SK-N-SH (cell line): ENCODE measurements at regions not wholly inside any gene's neighbourhood (a gene's known extent, or its start where the extent isn't known, plus 50 kb on each side); places are given as distances from the start of the nearest gene placed in this dataset.

Experiments used
- CTCF ChIA-PET: fragments of 300-600, 350-600 bp; formaldehyde crosslinking; extraction: SDS; loops from one replicate; lab custom pipeline; 2021; lab: Yijun Ruan, JAX
- POLR2A ChIA-PET: fragments of 350-600 bp; sonication (Branson Sonifier 250); formaldehyde crosslinking; extraction: SDS; loops from one replicate; lab custom pipeline; 2020; ENCODE audit warnings: antibody characterized with exemption, inconsistent platforms; lab: Yijun Ruan, JAX
- DNase-seq: peaks from one replicate; pipeline ENCODE4 v3.0.0; 2012
- H2AFZ ChIP-seq: fragments of 200-600 bp; sonication (generic); 2 replicates; pipeline ENCODE4 v1.8.1; 2016; ENCODE audit warnings: antibody characterized with exemption, mild to moderate bottlenecking, low read depth
- H3F3A ChIP-seq: fragments of 200-600 bp; sonication (generic); replicated peaks from 2 replicates; pipeline ENCODE3; 2016; ENCODE audit warnings: antibody characterized with exemption, mild to moderate bottlenecking; ENCODE audit not compliant: insufficient read depth
- H3K27ac ChIP-seq, 2 experiments: fragments of 200-500 bp in 1 of 2; fragments of 200-600 bp in 1 of 2; sonication (Bioruptor generic) in 1 of 2; sonication (generic), shearing (Covaris generic) in 1 of 2; 2 replicates each; pipeline versions ENCODE4 v1.5.1 to v1.6.1; 2014 to 2016; ENCODE audit warnings: low read depth in 2 of 2, inconsistent platforms in 1 of 2, low read length in 1 of 2, mild to moderate bottlenecking in 1 of 2, mixed read lengths in 1 of 2
- H3K27me3 ChIP-seq: fragments of 200-600 bp; sonication (generic), shearing (Covaris generic); 2 replicates; pipeline ENCODE4 v1.6.1; 2016; ENCODE audit warnings: mixed run types; ENCODE audit not compliant: insufficient read depth
- H3K36me3 ChIP-seq, 2 experiments: fragments of 200-500 bp in 1 of 2; fragments of 200-600 bp in 1 of 2; sonication (Bioruptor generic) in 1 of 2; sonication (generic) in 1 of 2; replicated peaks in 1 of 2; 2 replicates each; pipeline versions ENCODE3 to v1.5.1; 2014 to 2016; ENCODE audit warnings: low read length in 1 of 2, mild to moderate bottlenecking in 1 of 2; ENCODE audit not compliant: insufficient read depth in 2 of 2, control insufficient read depth in 1 of 2
- H3K4me1 ChIP-seq, 2 experiments: fragments of 200-500 bp in 1 of 2; fragments of 200-600 bp in 1 of 2; sonication (Bioruptor generic) in 1 of 2; sonication (generic), shearing (Covaris generic) in 1 of 2; 2 replicates each; pipeline versions ENCODE4 v1.5.1 to v1.6.1; 2014 to 2016; ENCODE audit warnings: low read depth in 1 of 2, low read length in 1 of 2, mixed run types in 1 of 2; ENCODE audit not compliant: insufficient read depth in 2 of 2, control insufficient read depth in 1 of 2
- H3K4me2 ChIP-seq: fragments of 200-600 bp; sonication (generic), shearing (Covaris generic); 2 replicates; pipeline ENCODE4 v1.6.1; 2017; ENCODE audit warnings: mixed run types
- H3K4me3 ChIP-seq, 2 experiments: fragments of 200-500 bp in 1 of 2; fragments of 200-600 bp in 1 of 2; sonication (Bioruptor generic) in 1 of 2; sonication (generic), shearing (Covaris generic) in 1 of 2; 2 replicates each; pipeline versions ENCODE4 v1.5.1 to v1.8.1; 2014 to 2016; ENCODE audit warnings: low read depth in 2 of 2, inconsistent platforms in 1 of 2, low read length in 1 of 2, mild to moderate bottlenecking in 1 of 2, mixed read lengths in 1 of 2, moderate library complexity in 1 of 2
- H3K79me2 ChIP-seq: fragments of 200-600 bp; sonication (generic); 2 replicates; pipeline ENCODE4 v1.8.1; 2017; ENCODE audit warnings: mild to moderate bottlenecking; ENCODE audit not compliant: insufficient read depth
- H3K9ac ChIP-seq: fragments of 200-600 bp; sonication (generic); 2 replicates; pipeline ENCODE4 v1.6.1; 2017; ENCODE audit warnings: mixed run types
- H3K9me2 ChIP-seq: fragments of 200-600 bp; sonication (generic); 2 replicates; pipeline ENCODE4 v1.6.1; 2017; ENCODE audit warnings: mixed run types
- H3K9me3 ChIP-seq: fragments of 200-600 bp; sonication (generic); 2 replicates; pipeline ENCODE4 v1.6.1; 2017; ENCODE audit warnings: mixed run types, mild to moderate bottlenecking, moderate library complexity
- H4K20me1 ChIP-seq: fragments of 200-600 bp; sonication (generic); 2 replicates; pipeline ENCODE4 v1.6.1; 2017; ENCODE audit warnings: mild to moderate bottlenecking, mixed run types; ENCODE audit not compliant: insufficient read depth
- FOSL2 ChIP-seq: IDR thresholded peaks from 2 replicates; pipeline ENCODE4 v1.4.0; 2012; ENCODE audit warnings: low read depth, mild to moderate bottlenecking, moderate library complexity, borderline replicate concordance
- FOXJ3 ChIP-seq: sonication (generic); formaldehyde crosslinking; IDR thresholded peaks from 2 replicates; pipeline ENCODE4 v1.5.1; 2020; ENCODE audit warnings: mild to moderate bottlenecking, missing genetic modification reagents
- GABPA ChIP-seq: IDR thresholded peaks from 2 replicates; pipeline ENCODE4 v1.4.0; 2012; ENCODE audit warnings: low read depth, mild to moderate bottlenecking
- GATA2 ChIP-seq: sonication (generic); formaldehyde crosslinking; IDR thresholded peaks from 2 replicates; pipeline ENCODE4 v1.5.0; 2020; ENCODE audit warnings: mild to moderate bottlenecking, missing genetic modification reagents
- MEF2A ChIP-seq: IDR thresholded peaks from 2 replicates; pipeline ENCODE4 v1.4.0; 2012; ENCODE audit warnings: low read depth, borderline replicate concordance
- MXI1 ChIP-seq: IDR thresholded peaks from 2 replicates; pipeline ENCODE4 v1.6.1; 2012; ENCODE audit warnings: mild to moderate bottlenecking, low read depth, low read length, improper control_type of control experiment
- NFIC ChIP-seq: IDR thresholded peaks from 2 replicates; pipeline ENCODE4 v1.4.0; 2012; ENCODE audit warnings: borderline replicate concordance
- POLR2AphosphoS5 ChIP-seq: IDR thresholded peaks from 2 replicates; pipeline ENCODE4 v1.6.1; 2012; ENCODE audit warnings: low read depth, low read length
- RAD21 ChIP-seq: IDR thresholded peaks from 2 replicates; pipeline ENCODE4 v1.6.1; 2012; ENCODE audit warnings: mild to moderate bottlenecking, low read length
- RCOR1 ChIP-seq: fragments of 150-350 bp; IDR thresholded peaks from 2 replicates; pipeline ENCODE4 v1.6.1; 2017; ENCODE audit warnings: antibody characterized with exemption, low read length
- RXRA ChIP-seq: IDR thresholded peaks from 2 replicates; pipeline ENCODE4 v1.4.0; 2012; ENCODE audit warnings: low read depth, mild to moderate bottlenecking, borderline replicate concordance
- SMC3 ChIP-seq: IDR thresholded peaks from 2 replicates; pipeline ENCODE4 v1.6.1; 2012; ENCODE audit warnings: low read depth, low read length, improper control_type of control experiment
- TCF12 ChIP-seq: IDR thresholded peaks from 2 replicates; pipeline ENCODE4 v1.4.0; 2012
- WGBS: methylation state at CpG from one replicate; pipeline ENCODE4 v1.1.6; 2017; ENCODE audit warnings: low lambda C conversion rate; 5-methylcytosine and 5-hydroxymethylcytosine counted together
- TF ChIP-seq, protein P1 (sequence below): fragments of 200-600 bp; sonication (generic); IDR thresholded peaks from 2 replicates; pipeline ENCODE4 v1.6.1; 2017; ENCODE audit warnings: antibody characterized with exemption, mild to moderate bottlenecking, moderate library complexity
- TF ChIP-seq, protein P2 (sequence below): fragments of 150-350 bp; IDR thresholded peaks from 2 replicates; pipeline ENCODE4 v1.6.1; 2016; ENCODE audit warnings: mild to moderate bottlenecking, low read depth, low read length

DNA sequence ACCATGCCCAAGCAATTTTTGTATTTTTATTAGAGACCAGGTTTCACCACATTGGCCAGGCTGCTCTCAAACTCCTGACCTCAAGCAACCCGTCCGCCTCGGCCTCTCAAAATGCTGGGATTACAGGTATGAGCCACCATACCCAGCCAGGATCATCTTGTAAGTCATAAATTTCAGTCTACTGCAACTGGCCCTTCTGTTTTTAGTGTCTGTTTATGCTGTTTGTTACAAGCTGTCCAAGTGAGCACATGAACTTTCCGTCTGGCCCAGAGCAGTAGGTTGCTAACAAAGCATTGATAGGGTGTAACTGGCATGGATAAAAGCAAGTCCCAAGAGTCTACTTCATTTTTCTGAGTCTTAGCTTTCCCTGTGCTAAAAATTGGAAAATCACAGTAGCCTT lies 164.4 kb upstream of the NT5C1B start:
- 91% methylated on average over 4 of the region's 4 CpGs for WGBS
- Histone ChIP-seq H3K9me2 (no peaks in the 10 kb centered on the region), H3K9ac (no peak overlapping the region), H3K79me2 (no peaks in the 10 kb centered on the region), H3F3A (no peaks in the 10 kb centered on the region), H3K9me3 (no peaks in the 10 kb centered on the region), H3K4me1 (peaks cover 0 to 23% of the 10 kb centered on the region in 2 experiments; a peak in 2 of 4 replicates), H3K27me3 (no peaks in the 10 kb centered on the region), H3K4me3 (no peak overlapping the region), H3K27ac (no peak overlapping the region), H3K4me2 (no peak overlapping the region), H3K36me3 (no peaks in the 10 kb centered on the region), H4K20me1 (no peaks in the 10 kb centered on the region), H2AFZ (no peak overlapping the region)
- TF ChIP-seq SMC3 (no peak), MEF2A (no peak), FOSL2 (no peak)
- CTCF ChIA-PET, result interaction anchor here (1.2 to 6.3 kb wide), 8 partner anchors 12 to 1109 kb away, joined by 3 to 107 read pairs (median 4); no protein-coding TSS in a partner anchor
- POLR2A ChIA-PET, result interaction anchor here (0.6 kb wide), 1 partner anchor 19 kb away, joined by 4 read pairs; no protein-coding TSS in a partner anchor
- DNase-seq, result no peak

DNA sequence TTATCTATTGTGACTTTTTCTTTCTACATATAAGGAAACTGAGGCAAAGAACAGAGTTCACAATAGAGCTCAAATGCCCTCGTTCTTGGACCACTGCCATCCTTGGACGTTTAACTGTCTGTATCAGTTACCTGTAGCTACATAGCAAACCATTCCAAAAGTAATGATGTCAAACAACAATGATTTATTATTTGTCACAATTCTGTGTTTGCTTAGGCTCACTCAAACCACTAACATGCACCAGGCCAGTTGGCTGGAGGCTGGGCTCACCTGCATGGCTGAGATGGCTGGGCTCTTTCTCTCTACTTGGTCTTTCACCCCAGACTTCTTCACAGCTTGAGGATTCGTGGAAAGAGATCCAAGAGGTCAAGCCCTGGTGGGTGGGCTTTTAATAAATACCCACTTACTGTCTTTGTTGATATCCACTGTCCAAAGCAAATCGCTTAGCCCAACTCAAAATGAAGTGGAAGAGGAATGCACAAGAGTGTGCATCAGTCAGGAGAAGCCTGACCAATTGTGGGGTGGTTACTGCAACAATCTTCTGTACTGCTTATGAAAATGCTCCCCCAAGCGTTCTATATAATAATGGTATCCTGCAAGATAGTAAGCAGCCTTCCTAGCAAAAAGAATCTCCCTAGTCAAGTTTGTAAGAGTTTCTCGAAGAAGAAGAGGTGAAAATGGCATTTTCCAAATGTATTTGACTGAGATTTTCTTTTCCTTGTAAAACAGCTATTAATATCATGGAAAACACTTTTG lies 163.5 kb upstream of the NT5C1B start:
- TF ChIP-seq, protein P1, sequence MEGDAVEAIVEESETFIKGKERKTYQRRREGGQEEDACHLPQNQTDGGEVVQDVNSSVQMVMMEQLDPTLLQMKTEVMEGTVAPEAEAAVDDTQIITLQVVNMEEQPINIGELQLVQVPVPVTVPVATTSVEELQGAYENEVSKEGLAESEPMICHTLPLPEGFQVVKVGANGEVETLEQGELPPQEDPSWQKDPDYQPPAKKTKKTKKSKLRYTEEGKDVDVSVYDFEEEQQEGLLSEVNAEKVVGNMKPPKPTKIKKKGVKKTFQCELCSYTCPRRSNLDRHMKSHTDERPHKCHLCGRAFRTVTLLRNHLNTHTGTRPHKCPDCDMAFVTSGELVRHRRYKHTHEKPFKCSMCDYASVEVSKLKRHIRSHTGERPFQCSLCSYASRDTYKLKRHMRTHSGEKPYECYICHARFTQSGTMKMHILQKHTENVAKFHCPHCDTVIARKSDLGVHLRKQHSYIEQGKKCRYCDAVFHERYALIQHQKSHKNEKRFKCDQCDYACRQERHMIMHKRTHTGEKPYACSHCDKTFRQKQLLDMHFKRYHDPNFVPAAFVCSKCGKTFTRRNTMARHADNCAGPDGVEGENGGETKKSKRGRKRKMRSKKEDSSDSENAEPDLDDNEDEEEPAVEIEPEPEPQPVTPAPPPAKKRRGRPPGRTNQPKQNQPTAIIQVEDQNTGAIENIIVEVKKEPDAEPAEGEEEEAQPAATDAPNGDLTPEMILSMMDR, result peak; percentile 18; the same call in 1 of the 2 replicates
- TF ChIP-seq RAD21 (peak; percentile 46), MXI1 (no peak), SMC3 (peak; percentile 28; the same call in 1 of the 2 replicates)
- CTCF ChIA-PET, result interaction anchor here (0.8 to 6.3 kb wide), 19 partner anchors 9 to 614 kb away, joined by 3 to 107 read pairs (median 4); partner anchors contain the start of gene OSR1

DNA sequence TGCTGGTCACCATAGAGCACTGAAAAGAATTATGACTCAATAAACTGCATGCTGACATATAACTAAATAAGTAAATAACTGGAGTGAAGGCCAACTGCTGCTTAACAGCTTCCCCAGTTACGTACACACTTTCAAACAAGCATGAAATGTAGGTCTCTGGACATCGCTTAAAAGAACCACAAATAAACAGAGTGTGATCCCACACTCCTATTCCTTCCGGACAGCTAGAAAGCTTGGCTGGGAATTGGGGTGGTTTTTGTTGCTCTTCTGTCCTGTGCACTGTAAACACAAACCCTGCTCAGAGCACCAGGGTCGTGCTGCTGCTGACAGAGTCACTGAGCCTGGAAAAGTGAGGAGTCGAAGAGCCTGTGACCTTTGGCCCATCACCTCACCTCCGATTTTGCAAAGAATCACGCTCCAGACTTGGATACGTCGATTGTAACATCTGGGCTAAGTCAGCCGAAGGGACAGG lies 162.7 kb upstream of the NT5C1B start:
- no peaks in the 10 kb centered on the region for H4K20me1 ChIP-seq
- WGBS, result 89% methylated on average over 10 of the region's 10 CpGs
- CTCF ChIA-PET, result interaction anchor here (0.8 to 6.3 kb wide), 14 partner anchors 8 to 615 kb away, joined by 3 to 107 read pairs (median 4); partner anchors contain the start of gene OSR1
- no peak overlapping the region for H3K4me3 ChIP-seq
- no peak overlapping the region for H3K4me2 ChIP-seq
- 0 out of 4 replicates have a peak overlapping the region, but pooled peaks of 1 of the 2 experiments have one; percentile 19 for H3K27ac ChIP-seq
- no peaks in the 10 kb centered on the region for H3K9me2 ChIP-seq
- H3K36me3 ChIP-seq, result no peaks in the 10 kb centered on the region
- no peak overlapping the region for H2AFZ ChIP-seq
- no peaks in the 10 kb centered on the region for H3K79me2 ChIP-seq
- H3K4me1 ChIP-seq, result peaks cover 0 to 23% of the 10 kb centered on the region in 2 experiments; a peak in 2 of 4 replicates
- no peaks in the 10 kb centered on the region for H3K27me3 ChIP-seq
- H3K9ac ChIP-seq, result no peak overlapping the region
- no peaks in the 10 kb centered on the region for H3F3A ChIP-seq
- DNase-seq, result no peak
- POLR2A ChIA-PET, result no interaction called here
- H3K9me3 ChIP-seq, result no peaks in the 10 kb centered on the region
- TF ChIP-seq RAD21 (no peak), FOXJ3 (no peak), POLR2AphosphoS5 (no peak), GABPA (no peak), RXRA (no peak), RCOR1 (no peak), NFIC (no peak), GATA2 (CRISPR knock-in tag) (no peak), TCF12 (no peak)
- TF ChIP-seq, protein P2, sequence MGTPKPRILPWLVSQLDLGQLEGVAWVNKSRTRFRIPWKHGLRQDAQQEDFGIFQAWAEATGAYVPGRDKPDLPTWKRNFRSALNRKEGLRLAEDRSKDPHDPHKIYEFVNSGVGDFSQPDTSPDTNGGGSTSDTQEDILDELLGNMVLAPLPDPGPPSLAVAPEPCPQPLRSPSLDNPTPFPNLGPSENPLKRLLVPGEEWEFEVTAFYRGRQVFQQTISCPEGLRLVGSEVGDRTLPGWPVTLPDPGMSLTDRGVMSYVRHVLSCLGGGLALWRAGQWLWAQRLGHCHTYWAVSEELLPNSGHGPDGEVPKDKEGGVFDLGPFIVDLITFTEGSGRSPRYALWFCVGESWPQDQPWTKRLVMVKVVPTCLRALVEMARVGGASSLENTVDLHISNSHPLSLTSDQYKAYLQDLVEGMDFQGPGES, result no peak
- TF ChIP-seq, protein P1, result no peak

More for the DNA sequence above, 163.5 kb upstream of the NT5C1B start:
- Histone ChIP-seq H3K4me1 (peaks cover 0 to 23% of the 10 kb centered on the region in 2 experiments; a peak in 2 of 4 replicates), H3K4me3 (no peak overlapping the region), H2AFZ (no peak overlapping the region), H4K20me1 (no peaks in the 10 kb centered on the region), H3K79me2 (no peaks in the 10 kb centered on the region), H3K9ac (no peak overlapping the region), H3K36me3 (no peaks in the 10 kb centered on the region), H3K9me2 (no peaks in the 10 kb centered on the region), H3K27ac (no peak overlapping the region), H3K4me2 (no peak overlapping the region), H3K9me3 (no peaks in the 10 kb centered on the region), H3K27me3 (no peaks in the 10 kb centered on the region), H3F3A (no peaks in the 10 kb centered on the region)
- no peak for DNase-seq
- WGBS, result 79% methylated on average over 6 of the region's 6 CpGs
- POLR2A ChIA-PET, result no interaction called here
